HEK293 (cell line): ENCODE measurements at regions not wholly inside any gene's neighbourhood (a gene's known extent, or its start where the extent isn't known, plus 50 kb on each side); places are given as distances from the start of the nearest gene placed in this dataset.

Experiments used
- REPIN1 ChIP-seq: fragments of 450-650 bp; formaldehyde crosslinking; IDR thresholded peaks from 2 replicates; pipeline ENCODE4 v1.5.1; 2017; ENCODE audit warnings: missing biosample characterization, missing genetic modification characterization, low read depth
- TF ChIP-seq, protein P1 (sequence below): fragments of 450-650 bp; formaldehyde crosslinking; IDR thresholded peaks from 2 replicates; pipeline ENCODE4 v1.5.1; 2017; ENCODE audit warnings: missing biosample characterization, mild to moderate bottlenecking, missing genetic modification characterization, moderate library complexity
- TF ChIP-seq, protein P2 (sequence below): fragments of 450-650 bp; formaldehyde crosslinking; IDR thresholded peaks from 2 replicates; pipeline ENCODE4 v1.5.1; 2016; ENCODE audit warnings: missing biosample characterization, missing genetic modification characterization

DNA sequence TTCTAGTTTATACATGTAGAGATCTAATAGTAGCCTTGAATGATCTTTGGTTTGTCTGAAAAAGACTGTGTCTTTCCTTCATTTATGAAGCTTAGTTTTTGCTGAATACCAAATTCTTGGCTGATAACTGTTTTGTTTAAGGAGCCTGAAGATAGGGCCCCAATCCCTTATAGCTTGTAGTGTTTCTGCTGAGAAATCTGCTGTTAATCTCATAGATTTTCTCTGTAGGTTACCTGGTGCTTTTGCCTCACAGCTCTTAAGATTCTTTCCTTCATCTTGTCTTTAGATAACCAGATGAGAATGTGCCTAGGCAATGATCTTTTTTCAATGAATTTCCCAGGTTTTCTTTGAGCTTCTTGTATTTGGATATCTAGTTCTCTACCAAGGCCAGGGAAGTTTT is 562.1 kb downstream of the XIRP2 start:
- TF ChIP-seq, protein P1, sequence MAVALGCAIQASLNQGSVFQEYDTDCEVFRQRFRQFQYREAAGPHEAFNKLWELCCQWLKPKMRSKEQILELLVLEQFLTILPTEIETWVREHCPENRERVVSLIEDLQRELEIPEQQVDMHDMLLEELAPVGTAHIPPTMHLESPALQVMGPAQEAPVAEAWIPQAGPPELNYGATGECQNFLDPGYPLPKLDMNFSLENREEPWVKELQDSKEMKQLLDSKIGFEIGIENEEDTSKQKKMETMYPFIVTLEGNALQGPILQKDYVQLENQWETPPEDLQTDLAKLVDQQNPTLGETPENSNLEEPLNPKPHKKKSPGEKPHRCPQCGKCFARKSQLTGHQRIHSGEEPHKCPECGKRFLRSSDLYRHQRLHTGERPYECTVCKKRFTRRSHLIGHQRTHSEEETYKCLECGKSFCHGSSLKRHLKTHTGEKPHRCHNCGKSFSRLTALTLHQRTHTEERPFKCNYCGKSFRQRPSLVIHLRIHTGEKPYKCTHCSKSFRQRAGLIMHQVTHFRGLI: no peak
- TF ChIP-seq, protein P2, sequence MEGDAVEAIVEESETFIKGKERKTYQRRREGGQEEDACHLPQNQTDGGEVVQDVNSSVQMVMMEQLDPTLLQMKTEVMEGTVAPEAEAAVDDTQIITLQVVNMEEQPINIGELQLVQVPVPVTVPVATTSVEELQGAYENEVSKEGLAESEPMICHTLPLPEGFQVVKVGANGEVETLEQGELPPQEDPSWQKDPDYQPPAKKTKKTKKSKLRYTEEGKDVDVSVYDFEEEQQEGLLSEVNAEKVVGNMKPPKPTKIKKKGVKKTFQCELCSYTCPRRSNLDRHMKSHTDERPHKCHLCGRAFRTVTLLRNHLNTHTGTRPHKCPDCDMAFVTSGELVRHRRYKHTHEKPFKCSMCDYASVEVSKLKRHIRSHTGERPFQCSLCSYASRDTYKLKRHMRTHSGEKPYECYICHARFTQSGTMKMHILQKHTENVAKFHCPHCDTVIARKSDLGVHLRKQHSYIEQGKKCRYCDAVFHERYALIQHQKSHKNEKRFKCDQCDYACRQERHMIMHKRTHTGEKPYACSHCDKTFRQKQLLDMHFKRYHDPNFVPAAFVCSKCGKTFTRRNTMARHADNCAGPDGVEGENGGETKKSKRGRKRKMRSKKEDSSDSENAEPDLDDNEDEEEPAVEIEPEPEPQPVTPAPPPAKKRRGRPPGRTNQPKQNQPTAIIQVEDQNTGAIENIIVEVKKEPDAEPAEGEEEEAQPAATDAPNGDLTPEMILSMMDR (tag by site-specific recombination): no peak
- no peak for TF ChIP-seq REPIN1
